ENCODE measurements at regions not wholly inside any gene's neighbourhood (a gene's known extent, or its start where the extent isn't known, plus 50 kb on each side); places are given as distances from the start of the nearest gene placed in this dataset.

DNA sequence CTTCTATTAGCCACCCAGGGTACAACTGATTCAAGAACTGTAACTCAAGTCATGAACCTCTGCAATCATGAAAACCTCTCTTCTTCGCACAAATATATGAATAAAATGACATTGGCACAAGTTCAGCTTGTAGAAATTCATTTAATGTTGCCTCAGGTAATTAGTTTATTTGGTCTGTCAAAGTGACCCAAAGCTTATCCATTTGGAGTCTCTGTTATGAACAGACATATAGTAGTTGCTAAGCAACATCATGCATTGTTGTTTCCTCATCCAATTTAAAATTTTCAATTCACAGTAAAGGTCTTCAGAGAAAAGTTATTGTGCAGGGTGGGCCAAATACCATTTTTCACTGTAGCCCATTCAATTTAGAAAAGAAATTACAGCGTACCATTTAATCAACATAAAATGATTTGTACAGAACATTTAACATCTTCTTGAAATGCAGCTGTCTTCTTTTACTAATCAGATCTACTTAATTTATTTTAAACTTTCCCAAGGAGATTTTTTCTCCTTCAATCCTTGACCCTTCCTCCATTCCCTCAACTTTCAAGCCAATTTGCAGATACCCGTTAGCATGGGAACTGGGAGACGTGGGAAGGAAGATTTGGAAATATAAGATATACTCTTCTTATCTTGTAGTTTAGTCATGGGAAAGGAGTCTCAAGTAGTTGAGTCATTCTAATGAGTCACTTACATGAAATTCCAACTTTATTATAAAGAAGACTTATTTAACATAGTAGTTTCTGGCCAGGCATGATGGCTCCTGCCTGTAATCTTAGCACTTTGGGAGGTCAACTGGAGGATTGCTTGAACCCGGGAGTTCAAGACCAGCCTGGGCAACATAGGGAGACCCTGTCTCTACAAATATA, 231.3 kb downstream of the ATPSCKMT start:
- Histone ChIP-seq H3K36me3 (ENCODE audit: control insufficient read depth in 2 of 2, insufficient read depth in 1 of 2, low read length in 2 of 2) (no peaks in the 10 kb centered on the region), H3K4me1 (ENCODE audit: control insufficient read depth, insufficient read depth, low read length) (no peaks in the 10 kb centered on the region), H3K4me3 (ENCODE audit: low read depth, low read length) (no peak overlapping the region), H3K9me3 (ENCODE audit: control insufficient read depth, insufficient read depth, low read depth, low read length) (no peaks in the 10 kb centered on the region; the same call in 1 of the 2 replicates), H3K27ac (ENCODE audit: extremely low read depth, low read depth, low read length) (no peak overlapping the region)
- POLR2A ChIA-PET: no interaction called here
- CTCF ChIA-PET: interaction anchor here (1.2 kb wide), 1 partner anchor 12 kb away, joined by 3 read pairs; no protein-coding TSS in a partner anchor
- no peak for TF ChIP-seq GFI1B (tag by site-specific recombination; IDR thresholded peaks at IDR 0.05)
- TF ChIP-seq KLF9 (tag by site-specific recombination; IDR thresholded peaks at IDR 0.05; ENCODE audit: low read depth): no peak
- TF ChIP-seq SP7 (tag by site-specific recombination; IDR thresholded peaks at IDR 0.05): no peak
- TF ChIP-seq ZNF561 (tag by site-specific recombination; IDR thresholded peaks at IDR 0.05; ENCODE audit: borderline replicate concordance): no peak

DNA sequence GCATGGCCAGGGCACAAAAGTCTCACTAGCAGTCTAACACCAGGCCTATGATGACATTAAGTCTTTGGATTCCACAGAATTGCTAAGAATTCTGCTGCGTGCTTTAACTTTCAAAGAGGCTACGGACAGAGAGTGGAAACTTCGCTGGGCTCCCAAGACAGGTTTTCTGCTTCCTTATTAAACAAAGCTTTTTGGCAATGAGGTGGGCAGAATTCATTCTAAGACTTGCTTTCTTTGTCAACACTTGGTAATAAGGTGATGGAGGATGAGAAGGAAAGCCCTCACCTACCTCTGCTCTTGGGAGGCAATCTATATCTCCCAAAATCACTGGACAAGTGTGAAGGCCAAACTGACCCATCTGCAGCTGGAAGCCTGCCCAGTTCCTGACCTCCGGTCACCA, 231.9 kb downstream of the ATPSCKMT start:
- TF ChIP-seq ZNF324 (tag by site-specific recombination; IDR thresholded peaks at IDR 0.05) (no peak), ZNF114 (tag by site-specific recombination; IDR thresholded peaks at IDR 0.05) (no peak), ZNF121 (tag by site-specific recombination; IDR thresholded peaks at IDR 0.05) (no peak), ZNF404 (tag by site-specific recombination; IDR thresholded peaks at IDR 0.05) (no peak), KLF9 (tag by site-specific recombination; IDR thresholded peaks at IDR 0.05; ENCODE audit: low read depth) (no peak), ZNF664 (tag by site-specific recombination; IDR thresholded peaks at IDR 0.05) (no peak), ZNF549 (tag by site-specific recombination; IDR thresholded peaks at IDR 0.05) (no peak), KLF10 (tag by site-specific recombination; IDR thresholded peaks at IDR 0.05) (no peak), ZIC2 (tag by site-specific recombination; IDR thresholded peaks at IDR 0.05) (no peak), GLI2 (tag by site-specific recombination; IDR thresholded peaks at IDR 0.05; ENCODE audit: borderline replicate concordance, low read depth) (no peak), GLI4 (tag by site-specific recombination; IDR thresholded peaks at IDR 0.05) (no peak), HOXD13 (CRISPR knock-in tag; IDR thresholded peaks at IDR 0.05; ENCODE audit: borderline replicate concordance) (no peak), ZNF514 (tag by site-specific recombination; IDR thresholded peaks at IDR 0.05) (no peak), ZNF600 (tag by site-specific recombination; IDR thresholded peaks at IDR 0.05) (no peak), ZNF2 (tag by site-specific recombination; IDR thresholded peaks at IDR 0.05) (no peak)
- TF ChIP-seq, protein P1, sequence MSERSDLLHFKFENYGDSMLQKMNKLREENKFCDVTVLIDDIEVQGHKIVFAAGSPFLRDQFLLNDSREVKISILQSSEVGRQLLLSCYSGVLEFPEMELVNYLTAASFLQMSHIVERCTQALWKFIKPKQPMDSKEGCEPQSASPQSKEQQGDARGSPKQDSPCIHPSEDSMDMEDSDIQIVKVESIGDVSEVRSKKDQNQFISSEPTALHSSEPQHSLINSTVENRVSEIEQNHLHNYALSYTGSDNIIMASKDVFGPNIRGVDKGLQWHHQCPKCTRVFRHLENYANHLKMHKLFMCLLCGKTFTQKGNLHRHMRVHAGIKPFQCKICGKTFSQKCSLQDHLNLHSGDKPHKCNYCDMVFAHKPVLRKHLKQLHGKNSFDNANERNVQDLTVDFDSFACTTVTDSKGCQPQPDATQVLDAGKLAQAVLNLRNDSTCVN (tag by site-specific recombination; optimal IDR thresholded peaks at IDR 0.05): no peak
- TF ChIP-seq, protein P2, sequence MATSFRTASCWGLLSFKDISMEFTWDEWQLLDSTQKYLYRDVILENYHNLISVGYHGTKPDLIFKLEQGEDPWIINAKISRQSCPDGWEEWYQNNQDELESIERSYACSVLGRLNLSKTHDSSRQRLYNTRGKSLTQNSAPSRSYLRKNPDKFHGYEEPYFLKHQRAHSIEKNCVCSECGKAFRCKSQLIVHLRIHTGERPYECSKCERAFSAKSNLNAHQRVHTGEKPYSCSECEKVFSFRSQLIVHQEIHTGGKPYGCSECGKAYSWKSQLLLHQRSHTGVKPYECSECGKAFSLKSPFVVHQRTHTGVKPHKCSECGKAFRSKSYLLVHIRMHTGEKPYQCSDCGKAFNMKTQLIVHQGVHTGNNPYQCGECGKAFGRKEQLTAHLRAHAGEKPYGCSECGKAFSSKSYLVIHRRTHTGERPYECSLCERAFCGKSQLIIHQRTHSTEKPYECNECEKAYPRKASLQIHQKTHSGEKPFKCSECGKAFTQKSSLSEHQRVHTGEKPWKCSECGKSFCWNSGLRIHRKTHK (tag by site-specific recombination; IDR thresholded peaks at IDR 0.05): no peak
- TF ChIP-seq, protein P3, sequence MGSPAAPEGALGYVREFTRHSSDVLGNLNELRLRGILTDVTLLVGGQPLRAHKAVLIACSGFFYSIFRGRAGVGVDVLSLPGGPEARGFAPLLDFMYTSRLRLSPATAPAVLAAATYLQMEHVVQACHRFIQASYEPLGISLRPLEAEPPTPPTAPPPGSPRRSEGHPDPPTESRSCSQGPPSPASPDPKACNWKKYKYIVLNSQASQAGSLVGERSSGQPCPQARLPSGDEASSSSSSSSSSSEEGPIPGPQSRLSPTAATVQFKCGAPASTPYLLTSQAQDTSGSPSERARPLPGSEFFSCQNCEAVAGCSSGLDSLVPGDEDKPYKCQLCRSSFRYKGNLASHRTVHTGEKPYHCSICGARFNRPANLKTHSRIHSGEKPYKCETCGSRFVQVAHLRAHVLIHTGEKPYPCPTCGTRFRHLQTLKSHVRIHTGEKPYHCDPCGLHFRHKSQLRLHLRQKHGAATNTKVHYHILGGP (tag by site-specific recombination; IDR thresholded peaks at IDR 0.05): no peak
- TF ChIP-seq, protein P4, sequence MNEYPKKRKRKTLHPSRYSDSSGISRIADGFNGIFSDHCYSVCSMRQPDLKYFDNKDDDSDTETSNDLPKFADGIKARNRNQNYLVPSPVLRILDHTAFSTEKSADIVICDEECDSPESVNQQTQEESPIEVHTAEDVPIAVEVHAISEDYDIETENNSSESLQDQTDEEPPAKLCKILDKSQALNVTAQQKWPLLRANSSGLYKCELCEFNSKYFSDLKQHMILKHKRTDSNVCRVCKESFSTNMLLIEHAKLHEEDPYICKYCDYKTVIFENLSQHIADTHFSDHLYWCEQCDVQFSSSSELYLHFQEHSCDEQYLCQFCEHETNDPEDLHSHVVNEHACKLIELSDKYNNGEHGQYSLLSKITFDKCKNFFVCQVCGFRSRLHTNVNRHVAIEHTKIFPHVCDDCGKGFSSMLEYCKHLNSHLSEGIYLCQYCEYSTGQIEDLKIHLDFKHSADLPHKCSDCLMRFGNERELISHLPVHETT (tag by site-specific recombination; IDR thresholded peaks at IDR 0.05): no peak
- ChIA-PET CTCF (no interaction called here), POLR2A (no interaction called here)
- Histone ChIP-seq H3K4me1 (ENCODE audit: control insufficient read depth, insufficient read depth, low read length) (no peaks in the 10 kb centered on the region), H3K27ac (ENCODE audit: extremely low read depth, low read depth, low read length) (no peak overlapping the region), H3K4me3 (ENCODE audit: low read depth, low read length) (no peak overlapping the region), H3K36me3 (ENCODE audit: control insufficient read depth in 2 of 2, insufficient read depth in 1 of 2, low read length in 2 of 2) (no peaks in the 10 kb centered on the region), H3K9me3 (ENCODE audit: control insufficient read depth, insufficient read depth, low read depth, low read length) (no peaks in the 10 kb centered on the region; the same call in 1 of the 2 replicates)

Measured in HEK293 (cell line).